CD4-positive, alpha-beta T cell (primary cell): ENCODE measurements at regions not wholly inside any gene's neighbourhood (a gene's known extent, or its start where the extent isn't known, plus 50 kb on each side); places are given as distances from the start of the nearest gene placed in this dataset.

Experiments
- ATAC-seq: fragments of 200-7000 bp; cut with Tn5 transposase; one replicate; pipeline ENCODE4 v1.10.0; 2022; ENCODE audit warnings: mild to moderate bottlenecking; ENCODE audit not compliant: poor library complexity
- CTCF ChIA-PET: fragments of 350-600 bp; sonication (Branson Sonifier 250); formaldehyde crosslinking; loops from one replicate; lab custom pipeline; 2021; ENCODE audit warnings: antibody characterized with exemption, inconsistent platforms; lab: Charles Lee
- POLR2A ChIA-PET: fragments of 350-600 bp; sonication (Branson Sonifier 250); formaldehyde crosslinking; loops from one replicate; lab custom pipeline; 2021; ENCODE audit warnings: antibody characterized with exemption, inconsistent platforms; lab: Charles Lee
- DNase-seq, 14 experiments: peaks; one replicate each; pipeline ENCODE4 v3.0.0-alpha.2; 2013 to 2020; ENCODE audit warnings: mixed read lengths in 2 of 14
- H3K27ac ChIP-seq, 2 donors: one replicate each; pipeline versions ENCODE4 v1.5.1 to v1.7.0; 2013; ENCODE audit warnings: low read length in 2 of 2, low read depth in 1 of 2, mild to moderate bottlenecking in 1 of 2
- H3K27me3 ChIP-seq, 2 experiments: 1 replicate in 1 of 2; 2 replicates in 1 of 2; pipeline versions ENCODE4 v1.6.1 to v1.7.0; 2013; ENCODE audit warnings: low read length in 2 of 2, control low read depth in 1 of 2, mild to moderate bottlenecking in 1 of 2, moderate library complexity in 1 of 2; ENCODE audit not compliant: insufficient read depth in 2 of 2, control insufficient read depth in 1 of 2
- H3K36me3 ChIP-seq: one replicate; pipeline ENCODE4 v1.6.1; 2013; ENCODE audit warnings: low read length, control low read depth; ENCODE audit not compliant: insufficient read depth
- H3K4me1 ChIP-seq: one replicate; pipeline ENCODE4 v1.6.1; 2013; ENCODE audit warnings: low read length, control low read depth; ENCODE audit not compliant: insufficient read depth
- H3K4me3 ChIP-seq: one replicate; pipeline ENCODE4 v1.5.1; 2013; ENCODE audit warnings: mild to moderate bottlenecking, low read length, moderate library complexity
- H3K9me3 ChIP-seq, 2 experiments: 1 replicate in 1 of 2; 2 replicates in 1 of 2; pipeline versions ENCODE4 v1.6.1 to v1.7.0; 2013; ENCODE audit warnings: low read length in 2 of 2, mild to moderate bottlenecking in 2 of 2, control low read depth in 1 of 2, moderate library complexity in 1 of 2; ENCODE audit not compliant: control insufficient read depth in 1 of 2, insufficient read depth in 1 of 2
- H3K27ac Mint-ChIP-seq: one replicate; pipeline ENCODE4 v1.8.0; 2020; ENCODE audit warnings: mixed read lengths
- H3K27me3 Mint-ChIP-seq: one replicate; pipeline ENCODE4 v1.8.0; 2021; ENCODE audit warnings: mixed read lengths
- H3K36me3 Mint-ChIP-seq: one replicate; pipeline ENCODE4 v1.8.0; 2021; ENCODE audit warnings: low read depth, mixed read lengths
- H3K4me1 Mint-ChIP-seq: one replicate; pipeline ENCODE4 v1.8.0; 2021; ENCODE audit warnings: low read depth, mixed read lengths
- H3K4me3 Mint-ChIP-seq: one replicate; pipeline ENCODE4 v1.8.0; 2020; ENCODE audit warnings: mild to moderate bottlenecking, mixed read lengths
- H3K9me3 Mint-ChIP-seq: one replicate; pipeline ENCODE4 v1.8.0; 2020; ENCODE audit warnings: mixed read lengths
- CTCF ChIP-seq: fragments of 200-600 bp; IDR thresholded peaks from one replicate; pipeline ENCODE4 v1.8.0; 2022; ENCODE audit warnings: antibody characterized with exemption, mild to moderate bottlenecking
- intact Hi-C, 2 experiments: fragments of 100-400 bp; cut with DNase I in 1 of 2; cut with micrococcal nuclease in 1 of 2; formaldehyde crosslinking; loops; one replicate each; pipeline versions ENCODE4 v1.15.1 to v1.9.0; 2023 to 2025; cut with DNase I, micrococcal nuclease

GRCh38 chr17:79192503-79193351 is 118.1 kb downstream of the ENGASE start:
- Mint-ChIP-seq H3K9me3 (no peaks in the 10 kb centered on the region), H3K27ac (no peak overlapping the region), H3K4me1 (no peaks in the 10 kb centered on the region), H3K27me3 (peaks cover 61% of the 10 kb centered on the region), H3K4me3 (no peak overlapping the region), H3K36me3 (no peaks in the 10 kb centered on the region)
- no peak overlapping the region for H3K27ac ChIP-seq
- POLR2A ChIA-PET, result no interaction called here
- no peaks in the 10 kb centered on the region for H3K4me1 ChIP-seq
- H3K9me3 ChIP-seq, result peaks cover 0 to 15% of the 10 kb centered on the region in 2 experiments
- intact Hi-C loops, result no loop called here
- no peaks in the 10 kb centered on the region for H3K36me3 ChIP-seq
- no peak for TF ChIP-seq CTCF
- CTCF ChIA-PET, result no interaction called here
- H3K27me3 ChIP-seq, result peaks cover 30% of the 10 kb centered on the region in 2 experiments
- DNase-seq (peak in 7 of 14 experiments; percentile 3 to 22 (median 9)), ATAC-seq (no peak)
- no peak overlapping the region for H3K4me3 ChIP-seq

DNA sequence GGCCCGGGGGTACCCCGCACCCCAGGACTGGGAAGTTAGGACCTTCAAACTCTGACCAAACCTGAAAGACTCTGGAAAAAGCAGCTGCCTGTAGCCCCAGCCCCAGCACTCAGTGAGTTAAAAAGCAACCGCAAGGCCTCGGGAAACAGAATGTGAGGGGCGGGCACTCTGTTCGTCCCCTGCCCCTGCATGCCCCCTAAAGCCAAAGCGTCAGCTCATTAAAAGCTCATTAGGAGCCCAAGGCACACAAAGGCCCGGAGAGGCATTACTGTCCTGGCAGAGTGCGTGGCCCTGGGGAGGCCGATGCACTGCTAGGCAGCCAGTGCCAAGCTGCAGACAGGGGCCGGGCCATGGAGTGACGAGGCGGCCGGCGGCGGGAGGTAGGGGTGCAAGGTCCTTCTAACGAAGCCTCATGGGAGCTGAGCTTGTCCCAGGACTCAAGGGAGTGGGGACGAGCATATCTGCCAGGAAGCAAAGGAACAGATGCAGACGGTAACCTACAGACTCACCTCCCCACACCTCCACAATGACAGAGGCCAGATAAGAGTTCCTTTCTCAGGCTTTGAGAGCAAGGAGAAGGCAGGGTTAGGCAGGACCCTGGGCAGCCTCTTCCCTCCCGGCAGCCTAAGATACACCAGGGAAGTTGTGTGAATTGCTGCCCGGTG is 116.8 kb downstream of the ENGASE start:
- Histone ChIP-seq H3K27ac (no peak overlapping the region), H3K4me3 (no peak overlapping the region), H3K9me3 (peaks cover 0 to 15% of the 10 kb centered on the region in 2 experiments), H3K27me3 (peaks cover 29 to 42% of the 10 kb centered on the region in 2 experiments), H3K36me3 (no peaks in the 10 kb centered on the region), H3K4me1 (no peaks in the 10 kb centered on the region)
- Mint-ChIP-seq H3K4me3 (no peak overlapping the region), H3K4me1 (no peaks in the 10 kb centered on the region), H3K36me3 (no peaks in the 10 kb centered on the region), H3K9me3 (no peaks in the 10 kb centered on the region), H3K27ac (no peak overlapping the region), H3K27me3 (peaks cover 69% of the 10 kb centered on the region)
- intact Hi-C loops, result no loop called here
- POLR2A ChIA-PET, result no interaction called here
- DNase-seq (no peak), ATAC-seq (no peak)
- no peak for TF ChIP-seq CTCF
- CTCF ChIA-PET, result no interaction called here

DNA sequence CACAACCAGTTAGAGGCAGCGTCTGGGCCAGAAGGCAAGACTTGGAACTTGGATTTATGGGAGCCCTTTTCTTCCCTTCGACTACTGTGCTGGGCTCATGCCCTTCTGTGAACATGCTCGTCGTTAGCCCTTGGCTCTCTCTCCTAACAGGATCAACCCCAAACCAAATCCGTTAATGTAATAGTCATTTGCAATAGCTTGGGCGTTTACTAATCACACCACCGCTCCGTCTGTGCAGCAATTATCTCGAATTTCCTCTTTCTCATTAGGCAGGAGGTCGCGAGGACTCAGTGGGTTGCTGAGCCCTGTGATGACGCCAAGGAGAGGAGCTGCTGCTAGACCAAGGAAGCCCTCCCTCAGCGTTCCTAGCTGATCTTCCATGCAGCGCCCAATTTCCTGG is 114.7 kb downstream of the ENGASE start:
- DNase-seq, result no peak
- POLR2A ChIA-PET, result no interaction called here
- Mint-ChIP-seq H3K36me3 (no peaks in the 10 kb centered on the region), H3K27me3 (peaks cover 78% of the 10 kb centered on the region), H3K9me3 (no peaks in the 10 kb centered on the region), H3K4me3 (no peak overlapping the region), H3K27ac (no peak overlapping the region), H3K4me1 (no peaks in the 10 kb centered on the region)
- intact Hi-C loops, result no loop called here
- no peak overlapping the region for H3K4me3 ChIP-seq
- no peak for ATAC-seq
- CTCF ChIA-PET, result interaction anchor here (1.1 kb wide), 1 partner anchor 129 kb away, joined by 3 read pairs; no protein-coding TSS in a partner anchor
- no peak overlapping the region for H3K27ac ChIP-seq
- no peaks in the 10 kb centered on the region for H3K36me3 ChIP-seq
- no peak for TF ChIP-seq CTCF
- H3K27me3 ChIP-seq, result peaks cover 38 to 63% of the 10 kb centered on the region in 2 experiments
- H3K9me3 ChIP-seq, result peaks cover 0 to 15% of the 10 kb centered on the region in 2 experiments
- H3K4me1 ChIP-seq, result no peaks in the 10 kb centered on the region
